Epithelial cell of proximal tubule (primary cell): ENCODE measurements at regions not wholly inside any gene's neighbourhood (a gene's known extent, or its start where the extent isn't known, plus 50 kb on each side); places are given as distances from the start of the nearest gene placed in this dataset.

ENCODE experiments used
- DNase-seq: peaks from one replicate; pipeline ENCODE4 v3.0.0-alpha.2; 2011; ENCODE audit warnings: low read depth
- H3K4me3 ChIP-seq: 2 replicates; pipeline ENCODE4 v1.5.1; 2011; ENCODE audit warnings: low read depth, mild to moderate bottlenecking, low read length
- TF ChIP-seq, protein P1 (sequence below): conservative IDR thresholded peaks from 2 replicates; pipeline ENCODE4 v1.5.1; 2012; ENCODE audit warnings: low read depth, mild to moderate bottlenecking, low read length

DNA sequence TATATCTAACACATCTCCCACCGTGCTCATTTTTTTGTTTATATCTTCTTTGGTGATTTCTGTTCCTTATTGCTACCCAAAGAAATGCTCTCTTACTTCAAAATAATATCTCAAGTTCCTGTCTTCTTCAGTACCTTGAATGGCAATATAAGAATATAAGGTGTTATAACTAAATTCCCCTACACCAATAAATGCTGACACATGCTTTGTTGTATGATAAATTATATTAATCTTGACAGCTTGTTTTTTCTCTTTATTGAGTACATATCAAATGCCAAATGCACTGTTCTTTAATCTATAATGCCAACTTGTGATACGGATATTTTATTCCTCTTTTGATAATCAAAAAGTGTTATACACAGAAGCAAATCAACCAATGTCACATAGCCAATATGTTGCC lies 540.3 kb downstream of the PYDC2 start:
- TF ChIP-seq, protein P1, sequence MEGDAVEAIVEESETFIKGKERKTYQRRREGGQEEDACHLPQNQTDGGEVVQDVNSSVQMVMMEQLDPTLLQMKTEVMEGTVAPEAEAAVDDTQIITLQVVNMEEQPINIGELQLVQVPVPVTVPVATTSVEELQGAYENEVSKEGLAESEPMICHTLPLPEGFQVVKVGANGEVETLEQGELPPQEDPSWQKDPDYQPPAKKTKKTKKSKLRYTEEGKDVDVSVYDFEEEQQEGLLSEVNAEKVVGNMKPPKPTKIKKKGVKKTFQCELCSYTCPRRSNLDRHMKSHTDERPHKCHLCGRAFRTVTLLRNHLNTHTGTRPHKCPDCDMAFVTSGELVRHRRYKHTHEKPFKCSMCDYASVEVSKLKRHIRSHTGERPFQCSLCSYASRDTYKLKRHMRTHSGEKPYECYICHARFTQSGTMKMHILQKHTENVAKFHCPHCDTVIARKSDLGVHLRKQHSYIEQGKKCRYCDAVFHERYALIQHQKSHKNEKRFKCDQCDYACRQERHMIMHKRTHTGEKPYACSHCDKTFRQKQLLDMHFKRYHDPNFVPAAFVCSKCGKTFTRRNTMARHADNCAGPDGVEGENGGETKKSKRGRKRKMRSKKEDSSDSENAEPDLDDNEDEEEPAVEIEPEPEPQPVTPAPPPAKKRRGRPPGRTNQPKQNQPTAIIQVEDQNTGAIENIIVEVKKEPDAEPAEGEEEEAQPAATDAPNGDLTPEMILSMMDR: no peak
- H3K4me3 ChIP-seq: no peak overlapping the region
- no peak for DNase-seq

DNA sequence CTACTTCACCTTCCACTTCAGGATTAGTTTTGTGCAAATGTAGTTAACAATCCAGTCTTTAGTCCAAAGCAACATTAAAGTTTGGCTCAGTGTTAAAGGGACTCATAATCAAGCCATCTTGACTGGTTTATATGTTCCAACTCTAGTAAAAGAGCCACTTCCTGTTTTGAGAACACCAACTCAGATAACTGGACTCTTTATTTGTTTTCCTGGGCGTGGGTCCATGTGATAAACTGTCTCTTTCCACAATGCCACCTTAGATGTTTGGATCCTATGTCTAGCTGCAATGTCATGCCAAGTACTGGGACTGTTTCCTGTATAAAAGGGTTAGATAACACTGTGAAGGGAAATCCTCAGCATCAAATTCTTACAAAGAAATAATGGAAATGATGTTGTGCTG lies 545.0 kb downstream of the PYDC2 start:
- DNase-seq: no peak
- TF ChIP-seq, protein P1: no peak
- H3K4me3 ChIP-seq: no peak overlapping the region

DNA sequence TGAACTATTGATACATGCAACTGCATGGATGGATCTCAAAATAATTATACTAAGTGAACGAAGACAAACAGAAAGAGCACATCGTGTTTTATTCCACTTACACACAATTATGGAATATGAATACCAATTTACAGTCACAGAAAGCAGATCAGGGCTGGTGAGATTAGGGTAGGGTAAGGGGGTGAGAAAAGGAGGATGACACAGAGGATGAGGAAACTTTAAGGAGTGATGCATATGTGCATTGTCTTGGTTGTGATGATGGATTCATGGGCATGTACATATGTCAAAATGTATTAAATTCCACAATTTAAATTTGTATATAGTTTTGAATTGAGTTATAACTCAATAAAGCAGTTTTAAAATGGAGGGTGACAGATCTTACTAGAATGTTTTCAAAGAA lies 548.9 kb downstream of the PYDC2 start:
- TF ChIP-seq, protein P1: no peak
- no peak for DNase-seq
- no peak overlapping the region for H3K4me3 ChIP-seq

DNA sequence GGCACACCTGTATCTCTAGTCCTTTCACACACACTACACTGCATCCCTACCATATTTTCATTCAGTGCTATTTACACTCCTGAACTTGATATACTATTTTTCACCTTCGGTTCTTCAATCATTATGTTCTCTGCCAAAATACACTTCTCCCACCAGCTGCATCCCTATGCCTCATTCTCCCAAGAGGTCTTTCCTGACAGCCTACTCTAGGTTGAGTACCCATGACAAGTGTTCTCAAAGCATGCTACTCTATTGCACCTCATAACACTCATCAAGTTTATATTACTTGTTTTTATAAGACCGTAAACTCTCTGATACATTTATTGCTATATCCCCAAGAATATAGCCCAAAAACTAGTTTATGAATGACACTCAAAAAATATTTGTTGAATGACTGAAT lies 549.5 kb downstream of the PYDC2 start:
- no peak overlapping the region for H3K4me3 ChIP-seq
- no peak for DNase-seq
- TF ChIP-seq, protein P1: no peak

DNA sequence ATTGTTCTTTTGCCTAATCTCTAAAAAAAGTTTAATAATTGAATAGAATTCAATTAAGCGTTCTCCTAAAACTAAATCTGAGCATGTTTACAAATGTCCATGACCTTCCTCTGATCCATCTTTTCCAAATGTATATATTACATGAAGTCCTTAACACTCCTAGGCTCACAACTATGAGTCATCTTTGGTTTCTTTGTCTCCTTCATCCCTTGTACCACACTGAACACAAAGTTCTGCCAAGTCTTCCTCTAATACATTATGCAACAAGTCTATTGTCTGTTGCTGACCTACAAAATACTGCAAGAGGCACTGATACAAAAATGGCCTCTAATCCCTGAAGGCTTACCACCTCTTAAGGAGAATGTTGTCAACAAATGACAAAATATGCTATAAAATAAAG lies 550.2 kb downstream of the PYDC2 start:
- no peak for DNase-seq
- no peak overlapping the region for H3K4me3 ChIP-seq
- TF ChIP-seq, protein P1: no peak

DNA sequence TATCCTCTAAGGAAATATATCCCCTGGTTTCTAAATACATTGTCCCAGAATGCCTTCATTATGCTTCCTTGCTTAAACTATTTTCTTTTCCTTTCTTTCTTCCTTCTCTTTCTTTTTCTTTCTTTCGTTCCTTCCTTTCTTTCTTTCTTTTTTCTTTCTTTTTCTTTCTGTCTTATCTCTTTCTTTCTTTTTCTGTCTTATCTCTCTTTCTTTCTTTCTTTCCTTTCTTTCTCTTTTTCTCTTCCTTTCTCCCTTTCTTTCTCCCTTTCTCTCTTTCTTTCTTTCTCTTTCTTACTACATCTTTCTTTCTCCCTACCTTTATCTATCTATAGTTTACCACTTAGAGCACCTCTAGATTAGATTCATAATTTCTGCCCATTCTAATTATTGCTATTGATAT lies 552.1 kb downstream of the PYDC2 start:
- TF ChIP-seq, protein P1: no peak
- no peak overlapping the region for H3K4me3 ChIP-seq
- DNase-seq: no peak

DNA sequence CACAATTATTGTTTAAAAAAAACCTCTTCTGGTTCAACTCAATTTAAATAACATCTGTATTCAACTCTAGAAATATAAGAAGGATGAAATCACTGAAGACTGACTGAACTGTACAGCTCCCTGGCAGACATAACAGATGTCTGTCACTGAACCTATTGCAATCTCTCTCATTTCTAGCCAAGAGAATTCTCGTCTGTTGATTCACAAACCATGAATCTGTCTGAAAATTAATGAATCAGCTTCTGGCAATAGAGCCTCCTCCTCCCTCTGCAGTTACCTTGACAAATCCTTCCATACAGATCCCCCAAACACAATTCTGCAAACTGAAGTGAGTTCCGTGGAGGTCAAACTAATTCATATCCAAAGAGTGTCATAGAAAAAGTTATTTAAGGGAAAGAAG lies 561.4 kb downstream of the PYDC2 start:
- no peak overlapping the region for H3K4me3 ChIP-seq
- peak; percentile 46 for DNase-seq
- TF ChIP-seq, protein P1: no peak
